Panc1 (cell line): ENCODE measurements at regions not wholly inside any gene's neighbourhood (a gene's known extent, or its start where the extent isn't known, plus 50 kb on each side); places are given as distances from the start of the nearest gene placed in this dataset.

Experiments
- ATAC-seq: fragments of 200-7000 bp; cut with Tn5 transposase; 2 replicates; pipeline ENCODE4 v1.9.1; 2020; ENCODE audit warnings: mild to moderate bottlenecking, moderate library complexity
- BruUV-seq: library from RNA; stranded (reverse); fragments of 400-500 nt; replicated peaks from 2 replicates; lab custom pipeline; 2021; lab: Mats Ljungman, UMichigan
- CTCF ChIA-PET: fragments of 300-600 bp; sonication (Branson Sonifier 250); formaldehyde crosslinking; loops from one replicate; lab custom pipeline; 2022; ENCODE audit warnings: antibody characterized with exemption; lab: Charles Lee
- POLR2A ChIA-PET: fragments of 300-600 bp; sonication (Branson Sonifier 250); formaldehyde crosslinking; loops from one replicate; lab custom pipeline; 2022; ENCODE audit warnings: antibody characterized with exemption; lab: Charles Lee
- DNase-seq: peaks from one replicate; pipeline ENCODE4 v3.0.0-alpha.2; 2010; ENCODE audit warnings: low read depth, low spot score
- H3K27ac ChIP-seq: 2 replicates; pipeline ENCODE4 v1.5.1; 2011; ENCODE audit warnings: mild to moderate bottlenecking, low read length, inconsistent platforms
- H3K27me3 ChIP-seq: fragments of 200-500 bp; sonication (Bioruptor generic); 2 replicates; pipeline ENCODE4 v1.6.0; 2014; ENCODE audit warnings: low read length, inconsistent platforms; ENCODE audit not compliant: control insufficient read depth, insufficient read depth
- H3K36me3 ChIP-seq: fragments of 200-500 bp; sonication (Bioruptor generic); 2 replicates; pipeline ENCODE4 v1.5.1; 2014; ENCODE audit warnings: inconsistent platforms, mild to moderate bottlenecking, low read length, moderate library complexity; ENCODE audit not compliant: control insufficient read depth, insufficient read depth
- H3K4me1 ChIP-seq: 2 replicates; pipeline ENCODE4 v1.5.1; 2011; ENCODE audit warnings: inconsistent platforms, mild to moderate bottlenecking, low read length, moderate library complexity; ENCODE audit not compliant: control insufficient read depth, insufficient read depth
- H3K4me3 ChIP-seq, 2 experiments: 2 replicates each; pipeline ENCODE4 v1.5.1; 2011 to 2012; ENCODE audit warnings: low read depth in 2 of 2, low read length in 2 of 2, mild to moderate bottlenecking in 2 of 2, inconsistent platforms in 1 of 2, moderate library complexity in 1 of 2
- H3K9me3 ChIP-seq: fragments of 200-500 bp; sonication (Bioruptor generic); 2 replicates; pipeline ENCODE4 v1.5.1; 2014; ENCODE audit warnings: low read depth, mild to moderate bottlenecking, inconsistent platforms, low read length, moderate library complexity; ENCODE audit not compliant: control insufficient read depth, insufficient read depth
- CTCF ChIP-seq: fragments of 450-650 bp; IDR thresholded peaks from 2 replicates; pipeline ENCODE4 v1.5.1; 2017; ENCODE audit warnings: mild to moderate bottlenecking
- POLR2AphosphoS5 ChIP-seq: IDR thresholded peaks from 2 replicates; pipeline ENCODE4 v1.6.1; 2012; ENCODE audit warnings: mild to moderate bottlenecking, low read depth, low read length, moderate library complexity
- REST ChIP-seq, 2 experiments: IDR thresholded peaks; 2 replicates each; pipeline ENCODE4 v1.6.1; 2011 to 2012; ENCODE audit warnings: low read depth in 2 of 2, control low read depth in 1 of 2, low read length in 1 of 2, mild to moderate bottlenecking in 1 of 2, moderate library complexity in 1 of 2; ENCODE audit not compliant: insufficient read depth in 1 of 2
- SIN3A ChIP-seq: IDR thresholded peaks from 2 replicates; pipeline ENCODE4 v1.6.1; 2012; ENCODE audit warnings: low read depth, mild to moderate bottlenecking, low read length, moderate library complexity, borderline replicate concordance; ENCODE audit not compliant: insufficient read depth
- TCF7L2 ChIP-seq: IDR thresholded peaks from 2 replicates; pipeline ENCODE4 v1.6.1; 2011; ENCODE audit warnings: mild to moderate bottlenecking, low read depth, low read length, inconsistent platforms
- in situ Hi-C: cut with HindIII; loops from 2 replicates; pipeline ENCODE4 v1.10.0; 2016; ENCODE audit warnings: low sequenced_read_pairs, low pct_unique_long_range_greater_than_20kb
- intact Hi-C: fragments of 100-400 bp; cut with micrococcal nuclease; formaldehyde crosslinking; loops from one replicate; pipeline ENCODE4 v1.10.0; 2022; ENCODE audit not compliant: unreplicated experiment

GRCh38 chr5:174829511-174829864, 105.1 kb downstream of the MSX2 start:
- in situ Hi-C loops = no loop called here
- H3K27me3 ChIP-seq = peaks cover 11% of the 10 kb centered on the region
- no peaks in the 10 kb centered on the region for H3K36me3 ChIP-seq
- CTCF ChIA-PET = no interaction called here
- no peaks in the 10 kb centered on the region for H3K9me3 ChIP-seq
- H3K4me3 ChIP-seq = no peak overlapping the region
- H3K27ac ChIP-seq = no peak overlapping the region
- ATAC-seq (no peak), DNase-seq (no peak)
- no peaks in the 10 kb centered on the region for H3K4me1 ChIP-seq
- TF ChIP-seq CTCF = no peak
- no peak for TF ChIP-seq TCF7L2
- TF ChIP-seq REST (IDR thresholded peaks at IDR 0.05; ENCODE audit: insufficient read depth in 1 of 2, low read depth in 2 of 2, low read length in 1 of 2) = no peak
- no peak for TF ChIP-seq POLR2AphosphoS5
- no peak for TF ChIP-seq SIN3A
- intact Hi-C loops = no loop called here
- POLR2A ChIA-PET = no interaction called here
- no TSS peak for BruUV-seq

GRCh38 chr5:174828804-174829510, 104.6 kb downstream of the MSX2 start:
- intact Hi-C loops (no loop called here), in situ Hi-C loops (no loop called here)
- H3K27ac ChIP-seq = no peak overlapping the region
- ATAC-seq = no peak
- no TSS peak for BruUV-seq
- H3K27me3 ChIP-seq = peaks cover 9% of the 10 kb centered on the region
- CTCF ChIA-PET = no interaction called here
- no peaks in the 10 kb centered on the region for H3K9me3 ChIP-seq
- no peaks in the 10 kb centered on the region for H3K36me3 ChIP-seq
- DNase-seq = no peak
- H3K4me3 ChIP-seq = no peak overlapping the region
- TF ChIP-seq SIN3A = no peak
- no peak for TF ChIP-seq POLR2AphosphoS5
- TF ChIP-seq REST (IDR thresholded peaks at IDR 0.05; ENCODE audit: insufficient read depth in 1 of 2, low read depth in 2 of 2, low read length in 1 of 2) = no peak
- TF ChIP-seq TCF7L2 = no peak
- TF ChIP-seq CTCF = no peak
- POLR2A ChIA-PET = no interaction called here
- H3K4me1 ChIP-seq = no peaks in the 10 kb centered on the region
